Stimulated activated CD8-positive, alpha-beta memory T cell treated with anti-CD3 and anti-CD28 coated beads, Interleukin-15, amount 100 ng/mL, for 1 hour (primary cell): ENCODE measurements at regions not wholly inside any gene's neighbourhood (a gene's known extent, or its start where the extent isn't known, plus 50 kb on each side); places are given as distances from the start of the nearest gene placed in this dataset.

ENCODE experiments used
- DNase-seq: peaks from one replicate; pipeline ENCODE4 v3.0.0-alpha.2; 2020; ENCODE audit warnings: low read depth

GRCh38 chr6:164018133-164018532 is 603.6 kb downstream of the QKI start:
- no peak for DNase-seq

GRCh38 chr6:164016056-164016455 is 601.5 kb downstream of the QKI start:
- no peak for DNase-seq

GRCh38 chr6:164015088-164015484 is 600.6 kb downstream of the QKI start:
- DNase-seq: no peak

- DNase-seq: no peak
Measured at GRCh38 chr6:164014346-164015087, 600.0 kb downstream of the QKI start.

- DNase-seq: no peak
Measured at GRCh38 chr6:164013480-164014208, 599.1 kb downstream of the QKI start.

- DNase-seq: no peak
Measured at GRCh38 chr6:164011321-164011720, 596.8 kb downstream of the QKI start.

- no peak for DNase-seq
Measured at GRCh38 chr6:164010441-164011103, 596.1 kb downstream of the QKI start.

- no peak for DNase-seq
Measured at GRCh38 chr6:164008902-164009301, 594.4 kb downstream of the QKI start.

- no peak for DNase-seq
Measured at GRCh38 chr6:164007881-164008280, 593.4 kb downstream of the QKI start.

GRCh38 chr6:164006459-164006858 is 591.9 kb downstream of the QKI start:
- no peak for DNase-seq

- DNase-seq: no peak
Measured at GRCh38 chr6:164005004-164005711, 590.6 kb downstream of the QKI start.

- no peak for DNase-seq
Measured at GRCh38 chr6:164000276-164000675, 585.8 kb downstream of the QKI start.

- DNase-seq: no peak
Measured at GRCh38 chr6:163999475-164000125, 585.1 kb downstream of the QKI start.

- DNase-seq: no peak
Measured at GRCh38 chr6:163998496-163998895, 584.0 kb downstream of the QKI start.

GRCh38 chr6:163996491-163996890 is 582.0 kb downstream of the QKI start:
- DNase-seq: no peak

- DNase-seq: no peak
Measured at GRCh38 chr6:163994566-163994965, 580.0 kb downstream of the QKI start.

GRCh38 chr6:163992701-163993100 is 578.2 kb downstream of the QKI start:
- no peak for DNase-seq

- no peak for DNase-seq
Measured at GRCh38 chr6:163992056-163992455, 577.5 kb downstream of the QKI start.

GRCh38 chr6:163991321-163991720 is 576.8 kb downstream of the QKI start:
- no peak for DNase-seq

GRCh38 chr6:163986313-163986712 is 571.8 kb downstream of the QKI start:
- no peak for DNase-seq

- DNase-seq: no peak
Measured at GRCh38 chr6:163985710-163986109, 571.2 kb downstream of the QKI start.

GRCh38 chr6:163985040-163985439 is 570.5 kb downstream of the QKI start:
- no peak for DNase-seq
